22Rv1 (cell line): ENCODE measurements at regions not wholly inside any gene's neighbourhood (a gene's known extent, or its start where the extent isn't known, plus 50 kb on each side); places are given as distances from the start of the nearest gene placed in this dataset.

ENCODE experiments used
- CTCF ChIP-seq: fragments of 450-650 bp; IDR thresholded peaks from 2 replicates; pipeline ENCODE4 v1.5.1; 2017; ENCODE audit warnings: mild to moderate bottlenecking
- ZFX ChIP-seq: fragments of 450-650 bp; IDR thresholded peaks from 2 replicates; pipeline ENCODE4 v1.6.1; 2017; ENCODE audit warnings: antibody characterized with exemption, borderline replicate concordance

- TF ChIP-seq CTCF (no peak), ZFX (no peak)
Observed at GRCh38 chr1:239840336-239840735, 251.3 kb upstream of the FMN2 start.
